ENCODE measurements at regions not wholly inside any gene's neighbourhood (a gene's known extent, or its start where the extent isn't known, plus 50 kb on each side); places are given as distances from the start of the nearest gene placed in this dataset.
A peak's percentile ranks its signal among the peaks of the same experiment; 100 is the strongest.

DNA sequence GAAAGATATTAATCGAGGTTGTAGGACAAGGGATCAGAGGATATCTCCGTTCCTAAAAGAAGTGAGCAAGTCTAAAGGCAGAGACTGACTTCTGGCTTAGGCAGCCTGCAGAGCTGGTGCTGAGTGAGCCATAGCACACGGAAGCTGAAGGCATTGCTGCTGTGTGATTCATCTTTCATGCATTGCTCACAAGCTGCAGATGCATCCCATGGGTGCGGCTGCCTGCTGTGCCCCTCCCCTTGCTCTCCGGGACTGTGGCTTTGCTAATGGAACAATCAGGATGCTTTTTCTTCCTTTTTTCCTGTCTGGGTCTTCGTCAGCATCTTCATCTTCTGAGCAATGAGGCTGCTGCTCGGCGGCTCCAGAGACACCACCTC lies 341.4 kb downstream of the DIRAS2 start:
- peak; percentile 59 for DNase-seq (ENCODE audit: low read depth, low spot score)

DNA sequence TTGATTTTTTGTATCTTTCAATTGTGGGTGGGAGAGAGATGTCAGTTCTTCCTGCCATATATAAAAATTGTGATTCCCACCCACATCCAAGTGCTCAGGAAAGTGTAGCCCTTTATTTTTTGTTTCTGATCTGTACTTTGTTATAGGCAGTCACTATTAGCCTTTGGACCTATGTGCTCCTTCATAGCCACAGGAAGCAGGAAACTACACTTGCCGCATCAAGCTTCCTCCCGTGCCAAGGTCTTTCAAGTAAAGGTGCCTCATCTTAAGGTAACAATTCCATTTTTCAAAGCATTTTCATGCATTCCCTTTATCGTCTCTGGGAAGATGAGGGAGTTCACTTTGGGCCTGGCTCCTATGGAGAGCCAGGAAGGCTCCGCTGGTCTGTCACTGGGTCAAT lies 339.0 kb downstream of the DIRAS2 start:
- DNase-seq (ENCODE audit: low read depth, low spot score) = no peak

DNA sequence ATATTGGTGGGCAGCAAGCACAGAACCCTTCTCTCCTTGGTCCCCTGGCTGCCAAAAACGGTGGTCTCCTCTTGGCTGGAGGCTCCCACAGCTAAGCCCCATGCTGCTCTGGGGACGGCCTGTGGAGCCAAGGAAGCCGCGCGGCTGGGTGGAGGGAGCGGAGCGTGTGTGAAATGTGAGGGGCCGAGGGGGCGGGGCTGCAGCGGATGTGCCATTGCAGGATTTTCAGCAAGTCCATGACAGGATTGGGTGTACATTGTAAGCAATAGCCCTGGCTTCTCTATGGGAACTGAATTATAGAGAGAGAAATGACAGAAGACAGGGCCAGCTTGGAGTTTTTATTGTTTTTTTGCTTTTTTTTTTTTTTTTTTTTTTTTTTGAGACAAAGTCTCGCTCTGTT lies 336.5 kb downstream of the DIRAS2 start:
- DNase-seq (ENCODE audit: low read depth, low spot score) = no peak

DNA sequence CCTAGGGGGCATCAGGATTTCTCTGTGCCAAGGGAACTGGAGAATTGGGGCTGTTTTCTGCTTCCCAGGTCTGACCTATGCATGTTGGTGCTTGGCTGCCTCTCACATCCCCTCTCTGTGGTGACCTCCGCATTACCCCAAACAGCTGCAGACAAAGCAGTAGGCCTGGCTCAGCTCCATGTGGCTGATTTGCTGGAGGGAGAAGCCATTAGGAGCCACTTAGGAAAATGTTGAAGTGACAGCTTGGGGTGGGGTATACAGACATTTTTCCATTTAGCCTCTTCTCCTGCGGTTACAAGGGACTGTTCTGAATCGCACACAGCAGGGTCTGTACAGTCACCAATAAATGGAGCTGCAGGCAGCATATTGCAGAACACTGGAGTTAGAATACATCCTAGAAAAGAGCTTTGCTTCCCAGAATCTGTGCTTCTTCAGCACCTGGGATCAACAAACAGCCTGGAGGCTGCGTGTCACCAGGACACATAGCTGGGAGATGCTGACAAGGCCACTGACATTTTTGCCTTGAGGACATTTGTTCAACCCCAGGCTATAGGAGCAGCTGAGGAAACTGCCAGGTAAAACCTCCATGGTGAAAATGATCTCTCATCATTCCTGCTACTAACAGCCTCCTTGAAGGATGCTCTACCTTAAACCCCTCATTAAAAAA lies 335.3 kb downstream of the DIRAS2 start:
- peak; percentile 76 for DNase-seq (ENCODE audit: low read depth, low spot score)

DNA sequence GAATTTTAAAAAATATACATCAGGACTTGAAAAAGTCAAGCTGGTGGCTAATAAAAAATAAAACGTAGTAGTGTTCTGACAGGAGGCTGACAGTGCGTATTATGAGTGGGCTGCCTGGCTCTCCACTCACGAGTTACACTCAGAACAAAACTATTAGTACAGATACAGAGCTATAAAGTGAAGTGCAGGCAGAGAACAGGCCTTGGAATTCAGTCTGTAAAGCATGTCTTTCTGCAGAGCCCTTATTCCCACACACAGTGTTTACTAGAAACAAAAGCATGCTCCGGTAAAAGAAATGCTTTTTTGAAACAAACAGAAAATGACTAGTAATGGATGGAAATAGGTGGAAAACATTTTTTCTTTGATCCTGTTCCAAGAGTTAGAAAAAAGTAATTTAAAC lies 334.7 kb downstream of the DIRAS2 start:
- DNase-seq (ENCODE audit: low read depth, low spot score) = no peak

DNA sequence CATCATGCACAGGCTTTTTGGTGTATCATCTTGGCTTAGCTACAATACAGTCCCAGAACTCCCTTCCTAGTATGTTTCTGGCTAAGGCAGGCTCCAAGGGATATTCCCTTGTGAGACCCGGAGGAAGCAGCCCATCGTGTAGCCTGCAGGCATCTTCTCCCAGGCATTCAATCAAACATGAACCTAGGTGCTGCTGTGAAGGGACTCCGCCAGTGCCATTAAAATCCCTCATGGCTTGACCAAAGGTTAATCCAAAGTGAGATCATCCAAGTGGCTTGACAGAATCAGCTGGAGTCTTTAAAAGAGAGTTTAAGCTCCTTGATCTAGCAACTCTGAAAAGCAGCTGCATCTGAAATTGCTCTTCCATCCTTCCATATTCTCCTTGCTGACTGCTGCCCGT lies 333.9 kb downstream of the DIRAS2 start:
- DNase-seq (ENCODE audit: low read depth, low spot score) = no peak

DNA sequence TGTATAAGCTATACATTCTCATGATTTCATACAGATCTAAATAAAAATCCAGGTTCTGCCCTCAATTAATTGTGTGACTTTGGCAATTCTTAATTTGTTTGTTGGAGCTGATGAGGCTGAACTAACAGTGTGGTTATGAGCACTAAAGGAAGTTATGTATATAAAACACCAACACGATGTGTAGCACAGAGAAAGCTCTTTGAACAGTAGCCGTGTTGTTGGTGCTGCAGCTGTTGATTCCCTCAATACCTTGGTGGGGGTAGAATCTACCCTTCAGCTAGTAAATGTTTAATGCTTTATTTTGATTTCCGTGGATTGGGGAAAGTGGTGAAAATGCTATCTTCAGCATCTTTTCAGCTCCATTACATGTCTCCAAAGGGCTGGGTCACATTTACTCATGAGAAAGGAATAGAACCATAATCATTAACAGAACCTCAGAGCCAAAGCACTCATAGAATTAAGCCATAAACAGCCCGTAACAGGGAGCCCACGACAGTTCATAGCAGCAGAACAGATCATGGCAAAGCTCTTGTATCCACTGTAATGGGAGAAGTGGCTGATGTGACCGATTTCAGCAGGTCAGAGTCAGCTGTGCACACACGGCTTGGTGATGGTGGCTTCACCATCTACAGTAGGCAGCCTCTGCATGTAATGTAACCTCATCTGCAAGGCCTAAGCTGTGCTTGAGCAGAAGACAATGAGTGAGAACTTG lies 332.7 kb downstream of the DIRAS2 start:
- DNase-seq (ENCODE audit: low read depth, low spot score) = no peak

DNA sequence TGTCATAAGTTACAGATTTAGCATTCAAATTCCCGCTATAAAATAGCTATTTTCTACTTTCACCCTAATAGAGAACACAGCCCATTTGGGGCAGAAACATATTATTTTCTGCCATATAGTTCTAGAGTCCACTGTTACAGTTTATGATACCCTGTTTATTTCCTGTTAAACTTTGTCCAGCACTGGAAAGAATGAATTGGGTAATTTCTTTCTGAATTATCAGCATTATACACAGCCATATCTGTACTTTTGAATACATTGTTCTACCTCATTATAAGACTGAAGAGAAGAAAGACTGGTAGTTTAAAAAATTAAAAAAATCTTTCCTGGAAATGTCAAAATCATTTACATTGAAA lies 332.1 kb downstream of the DIRAS2 start:
- no peak for DNase-seq (ENCODE audit: low read depth, low spot score)

DNA sequence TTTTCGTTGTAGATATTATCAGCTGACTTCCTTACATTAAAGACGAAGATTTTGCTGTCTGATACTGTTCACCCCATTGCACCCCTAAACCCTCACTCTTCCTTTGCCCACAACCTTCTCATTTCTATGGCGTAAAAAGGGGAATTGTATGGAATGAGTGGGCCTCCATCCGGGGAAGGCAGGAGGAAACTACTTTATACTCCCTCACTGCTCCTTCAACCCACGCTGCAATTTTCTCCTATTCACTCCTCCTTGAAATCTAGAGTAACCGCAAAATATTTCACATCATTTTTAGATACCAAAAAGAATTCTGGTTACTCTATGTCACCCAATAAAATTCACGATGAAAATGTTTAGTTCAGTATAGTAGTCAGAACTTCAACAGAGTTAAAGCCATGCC lies 330.8 kb downstream of the DIRAS2 start:
- DNase-seq (ENCODE audit: low read depth, low spot score) = no peak

DNA sequence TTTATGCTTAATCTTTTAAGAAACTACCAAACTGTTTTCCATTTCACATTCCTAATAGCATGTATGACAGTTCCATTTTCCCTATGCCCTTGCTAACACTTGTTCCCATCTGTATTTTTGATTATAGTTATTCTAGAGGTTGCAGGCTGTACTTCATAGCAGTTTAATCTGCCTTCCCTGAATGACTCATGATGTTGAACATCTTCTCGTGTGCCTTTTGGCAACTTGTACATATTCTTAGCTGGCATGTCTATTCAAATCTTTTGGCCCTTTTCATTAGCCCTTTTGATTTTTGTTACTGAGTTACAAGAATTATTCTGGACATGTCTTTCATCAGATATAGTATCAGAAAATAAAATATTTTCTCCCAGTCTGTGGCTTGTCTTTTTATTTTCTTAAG lies 320.3 kb downstream of the DIRAS2 start:
- DNase-seq (ENCODE audit: low read depth, low spot score) = no peak

DNA sequence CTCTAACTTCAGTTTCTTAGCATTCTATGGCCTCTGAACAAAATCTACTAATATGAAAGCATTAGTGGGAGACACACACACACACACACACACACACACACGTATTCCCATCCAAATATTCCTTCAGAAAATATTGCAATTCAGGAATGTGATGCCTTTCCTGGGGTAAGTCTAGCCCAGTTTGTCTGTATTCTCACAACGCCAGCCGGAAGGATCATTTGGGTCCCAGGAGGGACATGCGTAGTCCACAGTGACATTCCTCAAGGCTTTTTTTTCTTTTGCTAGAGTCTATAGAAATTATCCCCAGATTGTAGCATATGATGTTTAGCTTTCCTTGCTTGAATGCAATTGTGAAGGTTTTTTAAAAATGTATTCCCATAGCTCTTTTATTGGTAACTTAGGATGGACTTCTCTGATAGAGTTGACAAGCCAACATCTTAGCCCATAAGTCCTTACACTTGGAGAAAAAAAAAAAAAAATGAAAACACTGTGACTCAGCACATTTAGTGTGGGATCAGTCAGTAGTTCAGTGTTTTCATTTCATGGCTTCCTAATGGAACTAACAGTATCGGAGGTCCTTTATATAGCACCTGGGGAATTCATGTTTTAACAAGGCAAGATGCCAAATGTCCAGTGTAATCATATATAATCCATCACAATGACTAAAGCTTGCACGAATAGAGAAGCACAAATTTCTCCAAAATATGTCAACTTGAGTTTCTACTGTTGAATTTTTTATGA lies 316.5 kb downstream of the DIRAS2 start:
- DNase-seq (ENCODE audit: low read depth, low spot score) = no peak

DNA sequence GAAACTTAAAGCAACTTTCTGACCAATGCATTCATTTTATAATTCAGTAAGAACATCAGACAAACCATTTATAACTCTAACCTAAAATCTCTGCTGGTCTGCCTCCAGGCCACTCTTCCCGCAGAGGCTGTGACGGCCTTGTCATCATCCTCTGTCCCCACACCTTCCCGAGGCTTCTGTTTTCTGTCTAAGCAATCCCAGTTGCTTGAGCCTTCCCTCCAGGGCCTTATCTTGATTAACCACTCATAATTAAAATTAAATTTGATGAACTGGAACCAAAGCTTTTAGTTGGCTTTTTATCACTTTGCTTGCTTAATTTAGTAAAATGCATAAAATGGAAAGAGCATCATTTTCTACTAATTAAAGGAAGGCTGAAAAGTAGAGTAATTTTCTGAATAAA lies 312.4 kb downstream of the DIRAS2 start:
- DNase-seq (ENCODE audit: low read depth, low spot score) = peak; percentile 33

DNA sequence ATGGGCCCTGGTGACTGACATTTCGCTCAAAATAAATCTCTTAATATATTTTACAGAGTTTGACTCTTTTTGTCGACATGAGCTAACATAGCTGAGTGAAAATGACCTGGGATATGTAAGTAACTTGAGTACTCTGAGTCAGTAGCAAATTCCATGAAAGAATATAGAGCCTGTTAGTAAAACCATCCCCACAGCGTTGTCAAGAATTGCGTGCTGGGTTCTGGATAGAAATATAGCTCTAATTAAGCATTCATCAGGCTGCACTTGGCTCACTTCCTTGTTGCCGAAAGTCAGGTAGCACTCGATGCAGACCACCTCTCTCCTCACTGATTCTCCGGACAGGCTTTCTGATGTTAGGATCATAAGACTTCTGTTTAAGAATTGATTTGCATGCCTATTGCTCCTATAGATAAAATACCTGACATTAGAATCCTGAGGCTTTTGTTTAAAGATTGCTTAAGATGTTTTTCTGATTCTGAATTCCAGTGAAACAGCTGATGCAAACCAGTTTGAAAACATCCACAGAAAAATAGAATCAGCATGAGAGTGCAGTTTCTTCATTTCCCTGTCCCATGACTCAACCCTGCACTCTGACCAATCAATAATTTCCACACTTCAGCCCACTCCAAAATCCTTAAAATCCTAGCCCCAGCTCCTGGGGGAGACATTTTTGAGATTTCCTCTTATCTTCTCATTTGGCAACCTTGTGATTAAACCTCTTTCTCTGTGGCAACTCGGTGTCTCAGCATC lies 310.6 kb downstream of the DIRAS2 start:
- DNase-seq (ENCODE audit: low read depth, low spot score) = peak; percentile 12

DNA sequence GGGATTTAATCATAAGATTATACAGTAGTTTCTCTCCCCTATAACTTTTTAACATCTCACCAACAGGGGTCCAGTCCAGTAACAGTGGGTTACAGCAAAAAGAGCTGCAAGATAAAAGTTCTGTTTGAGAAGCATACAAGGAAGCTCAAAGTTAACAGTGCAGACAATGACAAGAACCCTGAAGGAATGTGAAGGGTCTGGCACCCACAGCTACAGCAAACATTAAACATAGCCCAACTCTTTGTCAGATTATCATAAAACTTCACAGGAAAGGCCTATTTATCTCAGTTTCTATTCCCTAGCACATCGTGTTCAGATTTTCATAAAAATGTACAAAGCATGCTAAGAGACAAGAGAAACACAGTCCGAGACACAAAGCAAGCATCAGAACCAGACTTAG lies 309.4 kb downstream of the DIRAS2 start:
- DNase-seq (ENCODE audit: low read depth, low spot score) = no peak

DNA sequence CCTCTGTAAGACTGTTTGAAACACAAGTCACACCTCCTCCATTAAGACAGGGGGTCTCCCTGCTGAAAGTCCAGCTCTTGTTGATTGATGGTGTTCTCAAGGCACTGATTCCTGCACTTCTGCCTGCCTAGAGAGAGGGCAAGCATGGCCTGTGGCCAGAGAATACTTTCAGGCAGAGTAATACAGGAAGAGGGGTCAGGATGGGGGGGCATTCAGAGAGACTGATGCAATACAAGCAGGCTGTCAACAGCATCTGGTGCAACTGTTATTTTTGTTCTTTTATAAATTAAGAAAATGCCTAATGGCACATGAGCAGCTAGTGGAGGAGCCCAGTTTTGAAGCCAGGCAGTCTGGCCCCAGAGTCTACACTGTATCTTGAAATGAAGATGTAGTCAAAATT lies 302.2 kb downstream of the DIRAS2 start:
- no peak for DNase-seq (ENCODE audit: low read depth, low spot score)

DNA sequence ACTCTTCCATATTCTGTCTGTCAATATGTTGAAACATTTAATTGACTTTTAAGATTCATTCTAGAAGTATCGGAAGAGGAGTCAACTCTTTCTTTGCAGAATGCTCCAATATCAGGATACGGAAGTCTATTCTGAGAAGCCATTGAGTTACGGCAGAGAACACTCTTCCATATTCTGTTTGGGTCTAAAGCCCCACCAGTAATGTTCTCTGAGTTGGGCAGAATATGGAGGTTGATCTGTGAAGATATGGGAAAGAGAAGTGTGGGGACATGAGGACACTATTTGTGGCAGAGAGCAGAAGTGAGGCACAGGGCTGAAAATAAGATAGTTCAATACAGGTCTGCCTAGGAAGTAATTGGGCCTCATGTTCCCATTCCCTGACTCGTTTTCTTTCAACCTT lies 300.0 kb downstream of the DIRAS2 start:
- DNase-seq (ENCODE audit: low read depth, low spot score) = no peak

DNA sequence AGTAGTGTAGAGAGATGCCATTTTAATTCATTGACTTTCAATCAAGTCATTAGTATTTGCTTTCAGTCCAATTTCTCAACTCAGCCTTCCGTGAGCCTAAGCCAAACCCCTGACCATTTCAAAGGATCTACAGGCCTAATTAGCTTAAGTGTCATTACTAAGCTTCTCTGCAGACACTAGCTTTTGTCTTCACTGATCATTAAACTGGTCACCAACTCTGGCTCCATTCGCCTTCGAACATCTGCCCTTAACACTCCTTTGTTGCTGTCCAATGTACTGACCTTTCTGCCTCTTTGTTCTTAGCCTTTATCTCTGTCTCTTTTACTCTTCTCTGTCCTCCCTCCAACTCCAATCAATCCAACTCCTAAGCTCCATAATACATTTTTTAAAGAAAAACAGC lies 299.3 kb downstream of the DIRAS2 start:
- peak; percentile 18 for DNase-seq (ENCODE audit: low read depth, low spot score)

DNA sequence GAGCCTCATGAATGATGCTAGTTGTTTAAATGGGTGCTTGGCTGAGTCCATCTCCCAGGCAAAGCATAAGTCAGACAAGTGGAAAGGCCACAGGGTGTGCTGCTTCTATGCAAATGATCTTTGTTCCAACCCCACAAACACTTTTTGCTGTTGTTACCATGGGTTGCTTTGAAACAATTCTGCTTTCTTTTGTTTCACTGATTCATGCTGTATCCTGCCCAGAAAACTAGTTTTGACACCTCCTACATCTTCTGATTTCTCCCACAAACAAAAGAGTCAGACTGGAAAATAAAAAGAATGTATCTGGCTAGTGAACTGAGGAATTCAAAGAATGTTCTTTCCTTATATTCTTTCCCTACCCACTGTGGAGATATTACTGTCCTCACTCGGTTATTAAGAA lies 298.6 kb downstream of the DIRAS2 start:
- DNase-seq (ENCODE audit: low read depth, low spot score) = no peak

DNA sequence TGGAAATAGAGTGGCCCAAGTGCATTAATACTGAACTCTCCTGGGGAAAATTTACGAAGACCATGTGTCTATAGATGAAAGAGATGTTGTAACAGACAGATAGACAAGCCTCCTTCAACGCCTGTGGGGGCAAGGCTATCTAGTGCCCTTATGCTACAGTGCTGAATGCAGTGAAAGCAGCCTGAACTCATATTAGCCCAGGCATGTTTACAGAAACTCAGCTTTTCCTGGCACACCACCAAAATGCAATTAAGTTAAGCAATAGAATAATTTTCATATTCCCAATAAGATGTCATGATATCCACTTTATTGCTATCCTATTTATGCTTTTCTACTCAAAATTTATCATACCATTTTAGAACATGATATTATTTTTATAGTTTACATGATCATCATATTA lies 277.0 kb downstream of the DIRAS2 start:
- no peak for DNase-seq (ENCODE audit: low read depth, low spot score)

DNA sequence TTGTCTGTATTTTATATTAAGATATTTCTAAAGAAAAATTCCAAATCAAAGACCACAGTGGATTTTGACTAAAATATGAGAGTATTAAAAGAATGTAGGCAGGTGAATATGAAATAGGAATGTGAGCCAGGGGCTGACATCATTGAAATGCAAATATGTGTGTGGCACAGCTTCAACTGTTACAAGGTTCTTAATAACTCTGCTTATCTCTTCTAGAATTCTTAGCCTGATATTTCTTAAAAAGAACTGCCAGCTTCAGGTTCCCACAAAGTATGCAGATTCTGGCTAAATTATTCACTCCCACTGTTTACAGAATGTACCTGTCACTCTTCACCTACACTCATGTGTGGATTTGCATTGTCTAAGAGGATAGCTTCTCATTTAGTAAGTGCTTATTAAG lies 274.4 kb downstream of the DIRAS2 start:
- DNase-seq (ENCODE audit: low read depth, low spot score) = no peak

DNA sequence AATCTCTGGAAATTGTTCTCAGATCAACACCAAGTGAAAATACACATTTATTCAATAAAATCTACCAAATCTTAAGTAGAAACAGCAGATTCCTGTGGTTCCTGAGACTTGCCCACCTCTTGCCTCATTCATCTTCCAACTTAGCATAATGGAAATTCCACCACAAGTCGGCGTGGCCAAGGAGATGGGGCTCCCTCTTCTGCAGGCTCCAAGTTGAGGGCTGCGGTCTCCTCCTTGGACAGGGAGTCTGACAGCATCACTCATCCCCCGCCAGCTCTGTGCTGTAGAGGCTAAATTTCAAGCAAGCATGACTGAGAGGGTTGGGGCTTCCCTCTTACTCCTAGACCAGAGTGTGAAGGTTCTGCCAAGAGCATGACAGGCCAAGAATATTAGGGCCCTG lies 273.7 kb downstream of the DIRAS2 start:
- DNase-seq (ENCODE audit: low read depth, low spot score) = no peak

DNA sequence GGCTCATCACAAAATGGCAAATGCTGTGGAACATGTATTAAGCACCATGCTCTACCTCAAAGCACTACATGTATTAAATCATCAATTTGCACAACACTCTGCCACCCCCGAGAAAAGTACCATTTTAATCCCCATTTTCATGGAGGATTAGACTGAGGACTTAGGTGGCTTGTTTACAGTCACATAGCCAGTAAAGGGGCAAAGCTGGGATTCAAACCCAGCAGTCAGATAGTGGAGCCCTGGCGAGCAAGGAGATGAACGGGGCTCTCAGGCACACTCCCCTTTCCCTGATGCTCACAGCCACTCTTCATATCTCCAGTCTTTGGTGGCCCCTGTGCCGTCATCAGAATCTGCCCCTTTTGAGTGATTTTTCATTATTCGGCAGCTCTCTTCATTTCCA lies 262.9 kb downstream of the DIRAS2 start:
- DNase-seq (ENCODE audit: low read depth, low spot score) = no peak

Data from ELF-1 (cell line).